Esophagus muscularis mucosa (tissue), 3 donors: ENCODE measurements at regions not wholly inside any gene's neighbourhood (a gene's known extent, or its start where the extent isn't known, plus 50 kb on each side); places are given as distances from the start of the nearest gene placed in this dataset.

Experiments used
- POLR2A ChIP-seq: fragments of 450-650 bp; IDR thresholded peaks from one replicate; pipeline ENCODE4 v1.6.1; 2017; ENCODE audit warnings: antibody characterized with exemption, moderate library complexity, mild to moderate bottlenecking, low read depth
- TF ChIP-seq, protein P1 (sequence below), 3 experiments: fragments of 200-600 bp in 2 of 3; fragments of 450-650 bp in 1 of 3; sonication (generic) in 2 of 3; IDR thresholded peaks; one replicate each; pipeline ENCODE4 v1.5.1; 2017 to 2019; ENCODE audit warnings: antibody characterized with exemption in 3 of 3, mild to moderate bottlenecking in 2 of 3, moderate library complexity in 1 of 3

DNA sequence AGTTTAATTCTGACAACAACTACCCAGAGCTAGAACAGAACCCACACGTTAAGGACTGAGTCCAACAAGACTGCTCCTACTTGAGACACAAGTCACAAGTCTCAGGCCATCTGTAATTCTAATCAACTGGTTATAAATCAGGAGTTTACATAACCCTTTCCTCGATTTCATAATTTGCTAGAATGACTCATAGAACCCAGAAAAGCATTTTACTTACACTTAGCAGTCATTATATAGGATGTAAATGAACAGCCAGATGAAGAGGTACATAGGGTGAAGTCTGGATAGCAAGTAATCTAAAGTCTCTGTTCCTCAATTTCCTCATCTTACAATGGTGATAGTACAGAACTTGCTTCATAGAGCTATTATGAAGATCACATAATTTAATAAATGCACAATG is 1018.2 kb downstream of the DIPK2A start:
- TF ChIP-seq, protein P1, sequence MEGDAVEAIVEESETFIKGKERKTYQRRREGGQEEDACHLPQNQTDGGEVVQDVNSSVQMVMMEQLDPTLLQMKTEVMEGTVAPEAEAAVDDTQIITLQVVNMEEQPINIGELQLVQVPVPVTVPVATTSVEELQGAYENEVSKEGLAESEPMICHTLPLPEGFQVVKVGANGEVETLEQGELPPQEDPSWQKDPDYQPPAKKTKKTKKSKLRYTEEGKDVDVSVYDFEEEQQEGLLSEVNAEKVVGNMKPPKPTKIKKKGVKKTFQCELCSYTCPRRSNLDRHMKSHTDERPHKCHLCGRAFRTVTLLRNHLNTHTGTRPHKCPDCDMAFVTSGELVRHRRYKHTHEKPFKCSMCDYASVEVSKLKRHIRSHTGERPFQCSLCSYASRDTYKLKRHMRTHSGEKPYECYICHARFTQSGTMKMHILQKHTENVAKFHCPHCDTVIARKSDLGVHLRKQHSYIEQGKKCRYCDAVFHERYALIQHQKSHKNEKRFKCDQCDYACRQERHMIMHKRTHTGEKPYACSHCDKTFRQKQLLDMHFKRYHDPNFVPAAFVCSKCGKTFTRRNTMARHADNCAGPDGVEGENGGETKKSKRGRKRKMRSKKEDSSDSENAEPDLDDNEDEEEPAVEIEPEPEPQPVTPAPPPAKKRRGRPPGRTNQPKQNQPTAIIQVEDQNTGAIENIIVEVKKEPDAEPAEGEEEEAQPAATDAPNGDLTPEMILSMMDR (IDR thresholded peaks at IDR 0.05), result no peak
- no peak for TF ChIP-seq POLR2A
